ENCODE measurements at regions not wholly inside any gene's neighbourhood (a gene's known extent, or its start where the extent isn't known, plus 50 kb on each side); places are given as distances from the start of the nearest gene placed in this dataset.

- ChIA-PET POLR2A (interaction anchor here (0.5 kb wide), 1 partner anchor 244 kb away, joined by 5 read pairs; no protein-coding TSS in a partner anchor), CTCF (interaction anchor here (1.6 kb wide), 1 partner anchor 59 kb away, joined by 6 read pairs; no protein-coding TSS in a partner anchor)
- H3K27ac Mint-ChIP-seq, result peak overlapping the region; percentile 38; the same call in 1 of the 2 replicates
- no peak overlapping the region for H3K4me3 Mint-ChIP-seq
- no peaks in the 10 kb centered on the region for H3K9me3 Mint-ChIP-seq
- ATAC-seq (peak; percentile 93), DNase-seq (ENCODE audit: low spot score) (peak; percentile 15)
- H3K27me3 Mint-ChIP-seq (ENCODE audit: low read depth), result no peaks in the 10 kb centered on the region
- peaks cover 10% of the 10 kb centered on the region for H3K4me1 Mint-ChIP-seq
- no peaks in the 10 kb centered on the region for H3K36me3 Mint-ChIP-seq
- TF ChIP-seq, protein P1, sequence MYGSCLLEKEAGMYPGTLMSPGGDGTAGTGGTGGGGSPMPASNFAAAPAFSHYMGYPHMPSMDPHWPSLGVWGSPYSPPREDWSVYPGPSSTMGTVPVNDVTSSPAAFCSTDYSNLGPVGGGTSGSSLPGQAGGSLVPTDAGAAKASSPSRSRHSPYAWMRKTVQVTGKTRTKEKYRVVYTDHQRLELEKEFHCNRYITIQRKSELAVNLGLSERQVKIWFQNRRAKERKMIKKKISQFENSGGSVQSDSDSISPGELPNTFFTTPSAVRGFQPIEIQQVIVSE (CRISPR knock-in tag; IDR thresholded peaks at IDR 0.05; ENCODE audit: borderline replicate concordance), result no peak
- TF ChIP-seq ATF1 (CRISPR knock-in tag; IDR thresholded peaks at IDR 0.05) (no peak), SOX15 (CRISPR knock-in tag; IDR thresholded peaks at IDR 0.05) (no peak), HMGXB4 (CRISPR knock-in tag; IDR thresholded peaks at IDR 0.05) (no peak), E2F1 (CRISPR knock-in tag; IDR thresholded peaks at IDR 0.05) (no peak), SMAD4 (CRISPR knock-in tag; IDR thresholded peaks at IDR 0.05) (no peak), RORB (CRISPR knock-in tag; IDR thresholded peaks at IDR 0.05) (no peak)
- TF ChIP-seq, protein P2, sequence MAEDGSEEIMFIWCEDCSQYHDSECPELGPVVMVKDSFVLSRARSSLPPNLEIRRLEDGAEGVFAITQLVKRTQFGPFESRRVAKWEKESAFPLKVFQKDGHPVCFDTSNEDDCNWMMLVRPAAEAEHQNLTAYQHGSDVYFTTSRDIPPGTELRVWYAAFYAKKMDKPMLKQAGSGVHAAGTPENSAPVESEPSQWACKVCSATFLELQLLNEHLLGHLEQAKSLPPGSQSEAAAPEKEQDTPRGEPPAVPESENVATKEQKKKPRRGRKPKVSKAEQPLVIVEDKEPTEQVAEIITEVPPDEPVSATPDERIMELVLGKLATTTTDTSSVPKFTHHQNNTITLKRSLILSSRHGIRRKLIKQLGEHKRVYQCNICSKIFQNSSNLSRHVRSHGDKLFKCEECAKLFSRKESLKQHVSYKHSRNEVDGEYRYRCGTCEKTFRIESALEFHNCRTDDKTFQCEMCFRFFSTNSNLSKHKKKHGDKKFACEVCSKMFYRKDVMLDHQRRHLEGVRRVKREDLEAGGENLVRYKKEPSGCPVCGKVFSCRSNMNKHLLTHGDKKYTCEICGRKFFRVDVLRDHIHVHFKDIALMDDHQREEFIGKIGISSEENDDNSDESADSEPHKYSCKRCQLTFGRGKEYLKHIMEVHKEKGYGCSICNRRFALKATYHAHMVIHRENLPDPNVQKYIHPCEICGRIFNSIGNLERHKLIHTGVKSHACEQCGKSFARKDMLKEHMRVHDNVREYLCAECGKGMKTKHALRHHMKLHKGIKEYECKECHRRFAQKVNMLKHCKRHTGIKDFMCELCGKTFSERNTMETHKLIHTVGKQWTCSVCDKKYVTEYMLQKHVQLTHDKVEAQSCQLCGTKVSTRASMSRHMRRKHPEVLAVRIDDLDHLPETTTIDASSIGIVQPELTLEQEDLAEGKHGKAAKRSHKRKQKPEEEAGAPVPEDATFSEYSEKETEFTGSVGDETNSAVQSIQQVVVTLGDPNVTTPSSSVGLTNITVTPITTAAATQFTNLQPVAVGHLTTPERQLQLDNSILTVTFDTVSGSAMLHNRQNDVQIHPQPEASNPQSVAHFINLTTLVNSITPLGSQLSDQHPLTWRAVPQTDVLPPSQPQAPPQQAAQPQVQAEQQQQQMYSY (CRISPR knock-in tag; IDR thresholded peaks at IDR 0.05), result no peak
- TF ChIP-seq, protein P3, sequence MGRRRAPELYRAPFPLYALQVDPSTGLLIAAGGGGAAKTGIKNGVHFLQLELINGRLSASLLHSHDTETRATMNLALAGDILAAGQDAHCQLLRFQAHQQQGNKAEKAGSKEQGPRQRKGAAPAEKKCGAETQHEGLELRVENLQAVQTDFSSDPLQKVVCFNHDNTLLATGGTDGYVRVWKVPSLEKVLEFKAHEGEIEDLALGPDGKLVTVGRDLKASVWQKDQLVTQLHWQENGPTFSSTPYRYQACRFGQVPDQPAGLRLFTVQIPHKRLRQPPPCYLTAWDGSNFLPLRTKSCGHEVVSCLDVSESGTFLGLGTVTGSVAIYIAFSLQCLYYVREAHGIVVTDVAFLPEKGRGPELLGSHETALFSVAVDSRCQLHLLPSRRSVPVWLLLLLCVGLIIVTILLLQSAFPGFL (CRISPR knock-in tag; IDR thresholded peaks at IDR 0.05; ENCODE audit: borderline replicate concordance), result no peak
Observed at GRCh38 chr12:16880864-16881285, 274.9 kb upstream of the LMO3 start.

DNA sequence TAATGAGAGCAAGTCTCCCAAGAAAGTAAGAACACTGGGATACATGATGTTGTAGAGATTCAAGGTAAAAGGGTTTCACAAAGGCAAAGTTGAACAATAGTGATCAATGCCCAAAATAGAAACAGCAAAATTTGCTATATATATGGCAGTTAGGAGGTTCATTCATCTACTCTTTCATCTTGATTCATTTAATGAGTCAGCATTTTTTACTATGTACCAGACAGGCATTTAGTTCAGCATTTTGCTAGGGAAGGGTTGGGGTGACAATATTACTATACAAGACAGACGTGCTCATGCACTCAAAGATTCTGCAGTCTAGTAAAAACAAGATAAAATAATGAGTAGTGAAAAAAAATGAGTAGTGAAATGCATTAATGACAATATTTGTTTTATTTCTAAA is 264.9 kb upstream of the LMO3 start:
- H3K27me3 Mint-ChIP-seq (ENCODE audit: low read depth), result no peaks in the 10 kb centered on the region; the same call in 1 of the 2 replicates
- H3K36me3 Mint-ChIP-seq, result no peaks in the 10 kb centered on the region
- peaks cover 3% of the 10 kb centered on the region for H3K4me1 Mint-ChIP-seq
- H3K4me3 Mint-ChIP-seq, result no peak overlapping the region
- POLR2A ChIA-PET, result no interaction called here
- peaks cover 7% of the 10 kb centered on the region; the same call in 1 of the 2 replicates for H3K9me3 Mint-ChIP-seq
- DNase-seq (ENCODE audit: low spot score) (no peak), ATAC-seq (no peak)
- CTCF ChIA-PET, result no interaction called here
- no peak overlapping the region for H3K27ac Mint-ChIP-seq
- TF ChIP-seq, protein P4, sequence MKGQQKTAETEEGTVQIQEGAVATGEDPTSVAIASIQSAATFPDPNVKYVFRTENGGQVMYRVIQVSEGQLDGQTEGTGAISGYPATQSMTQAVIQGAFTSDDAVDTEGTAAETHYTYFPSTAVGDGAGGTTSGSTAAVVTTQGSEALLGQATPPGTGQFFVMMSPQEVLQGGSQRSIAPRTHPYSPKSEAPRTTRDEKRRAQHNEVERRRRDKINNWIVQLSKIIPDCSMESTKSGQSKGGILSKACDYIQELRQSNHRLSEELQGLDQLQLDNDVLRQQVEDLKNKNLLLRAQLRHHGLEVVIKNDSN (CRISPR knock-in tag; IDR thresholded peaks at IDR 0.05), result no peak
- TF ChIP-seq NR2C2 (CRISPR knock-in tag; IDR thresholded peaks at IDR 0.05) (no peak), ATF3 (CRISPR knock-in tag; conservative IDR thresholded peaks at IDR 0.05) (no peak)
- TF ChIP-seq, protein P5, sequence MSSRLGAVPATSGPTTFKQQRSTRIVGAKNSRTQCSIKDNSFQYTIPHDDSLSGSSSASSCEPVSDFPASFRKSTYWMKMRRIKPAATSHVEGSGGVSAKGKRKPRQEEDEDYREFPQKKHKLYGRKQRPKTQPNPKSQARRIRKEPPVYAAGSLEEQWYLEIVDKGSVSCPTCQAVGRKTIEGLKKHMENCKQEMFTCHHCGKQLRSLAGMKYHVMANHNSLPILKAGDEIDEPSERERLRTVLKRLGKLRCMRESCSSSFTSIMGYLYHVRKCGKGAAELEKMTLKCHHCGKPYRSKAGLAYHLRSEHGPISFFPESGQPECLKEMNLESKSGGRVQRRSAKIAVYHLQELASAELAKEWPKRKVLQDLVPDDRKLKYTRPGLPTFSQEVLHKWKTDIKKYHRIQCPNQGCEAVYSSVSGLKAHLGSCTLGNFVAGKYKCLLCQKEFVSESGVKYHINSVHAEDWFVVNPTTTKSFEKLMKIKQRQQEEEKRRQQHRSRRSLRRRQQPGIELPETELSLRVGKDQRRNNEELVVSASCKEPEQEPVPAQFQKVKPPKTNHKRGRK (CRISPR knock-in tag; IDR thresholded peaks at IDR 0.05; ENCODE audit: borderline replicate concordance), result no peak
- TF ChIP-seq, protein P6, sequence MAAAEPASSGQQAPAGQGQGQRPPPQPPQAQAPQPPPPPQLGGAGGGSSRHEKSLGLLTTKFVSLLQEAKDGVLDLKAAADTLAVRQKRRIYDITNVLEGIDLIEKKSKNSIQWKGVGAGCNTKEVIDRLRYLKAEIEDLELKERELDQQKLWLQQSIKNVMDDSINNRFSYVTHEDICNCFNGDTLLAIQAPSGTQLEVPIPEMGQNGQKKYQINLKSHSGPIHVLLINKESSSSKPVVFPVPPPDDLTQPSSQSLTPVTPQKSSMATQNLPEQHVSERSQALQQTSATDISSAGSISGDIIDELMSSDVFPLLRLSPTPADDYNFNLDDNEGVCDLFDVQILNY (CRISPR knock-in tag; IDR thresholded peaks at IDR 0.05), result no peak
- TF ChIP-seq, protein P7, sequence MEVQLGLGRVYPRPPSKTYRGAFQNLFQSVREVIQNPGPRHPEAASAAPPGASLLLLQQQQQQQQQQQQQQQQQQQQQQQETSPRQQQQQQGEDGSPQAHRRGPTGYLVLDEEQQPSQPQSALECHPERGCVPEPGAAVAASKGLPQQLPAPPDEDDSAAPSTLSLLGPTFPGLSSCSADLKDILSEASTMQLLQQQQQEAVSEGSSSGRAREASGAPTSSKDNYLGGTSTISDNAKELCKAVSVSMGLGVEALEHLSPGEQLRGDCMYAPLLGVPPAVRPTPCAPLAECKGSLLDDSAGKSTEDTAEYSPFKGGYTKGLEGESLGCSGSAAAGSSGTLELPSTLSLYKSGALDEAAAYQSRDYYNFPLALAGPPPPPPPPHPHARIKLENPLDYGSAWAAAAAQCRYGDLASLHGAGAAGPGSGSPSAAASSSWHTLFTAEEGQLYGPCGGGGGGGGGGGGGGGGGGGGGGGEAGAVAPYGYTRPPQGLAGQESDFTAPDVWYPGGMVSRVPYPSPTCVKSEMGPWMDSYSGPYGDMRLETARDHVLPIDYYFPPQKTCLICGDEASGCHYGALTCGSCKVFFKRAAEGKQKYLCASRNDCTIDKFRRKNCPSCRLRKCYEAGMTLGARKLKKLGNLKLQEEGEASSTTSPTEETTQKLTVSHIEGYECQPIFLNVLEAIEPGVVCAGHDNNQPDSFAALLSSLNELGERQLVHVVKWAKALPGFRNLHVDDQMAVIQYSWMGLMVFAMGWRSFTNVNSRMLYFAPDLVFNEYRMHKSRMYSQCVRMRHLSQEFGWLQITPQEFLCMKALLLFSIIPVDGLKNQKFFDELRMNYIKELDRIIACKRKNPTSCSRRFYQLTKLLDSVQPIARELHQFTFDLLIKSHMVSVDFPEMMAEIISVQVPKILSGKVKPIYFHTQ (CRISPR knock-in tag; IDR thresholded peaks at IDR 0.05), result no peak
